ENCODE measurements at regions not wholly inside any gene's neighbourhood (a gene's known extent, or its start where the extent isn't known, plus 50 kb on each side); places are given as distances from the start of the nearest gene placed in this dataset.

DNA sequence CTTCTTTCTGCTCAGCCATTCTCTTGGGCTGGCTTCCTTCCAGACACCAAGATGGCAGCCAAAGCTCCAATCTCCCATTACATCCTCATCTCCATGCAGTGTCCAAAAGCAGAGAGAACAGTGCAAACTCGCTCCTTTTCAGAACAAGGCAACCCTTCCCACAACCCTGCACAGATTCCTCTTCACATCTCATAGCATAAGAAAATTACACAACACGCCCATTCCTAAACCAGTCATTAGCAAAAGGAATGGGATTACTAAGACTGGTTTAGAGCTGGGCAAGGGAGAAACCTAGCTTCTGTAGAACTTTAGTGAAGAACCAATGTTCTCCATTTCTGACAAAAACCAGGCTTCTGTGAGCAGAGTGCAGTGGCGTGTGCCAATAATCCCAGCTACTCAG, 51.5 kb upstream of the CTNNA1 start:
- TF ChIP-seq, protein P1, sequence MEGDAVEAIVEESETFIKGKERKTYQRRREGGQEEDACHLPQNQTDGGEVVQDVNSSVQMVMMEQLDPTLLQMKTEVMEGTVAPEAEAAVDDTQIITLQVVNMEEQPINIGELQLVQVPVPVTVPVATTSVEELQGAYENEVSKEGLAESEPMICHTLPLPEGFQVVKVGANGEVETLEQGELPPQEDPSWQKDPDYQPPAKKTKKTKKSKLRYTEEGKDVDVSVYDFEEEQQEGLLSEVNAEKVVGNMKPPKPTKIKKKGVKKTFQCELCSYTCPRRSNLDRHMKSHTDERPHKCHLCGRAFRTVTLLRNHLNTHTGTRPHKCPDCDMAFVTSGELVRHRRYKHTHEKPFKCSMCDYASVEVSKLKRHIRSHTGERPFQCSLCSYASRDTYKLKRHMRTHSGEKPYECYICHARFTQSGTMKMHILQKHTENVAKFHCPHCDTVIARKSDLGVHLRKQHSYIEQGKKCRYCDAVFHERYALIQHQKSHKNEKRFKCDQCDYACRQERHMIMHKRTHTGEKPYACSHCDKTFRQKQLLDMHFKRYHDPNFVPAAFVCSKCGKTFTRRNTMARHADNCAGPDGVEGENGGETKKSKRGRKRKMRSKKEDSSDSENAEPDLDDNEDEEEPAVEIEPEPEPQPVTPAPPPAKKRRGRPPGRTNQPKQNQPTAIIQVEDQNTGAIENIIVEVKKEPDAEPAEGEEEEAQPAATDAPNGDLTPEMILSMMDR (conservative IDR thresholded peaks at IDR 0.05) = no peak
- TF ChIP-seq EZH2 (IDR thresholded peaks at IDR 0.05; ENCODE audit: low read depth) = no peak

All from PC-9 (cell line).